GM21717 (cell line): ENCODE measurements at regions not wholly inside any gene's neighbourhood (a gene's known extent, or its start where the extent isn't known, plus 50 kb on each side); places are given as distances from the start of the nearest gene placed in this dataset.
"Not testable (repeated sequence)": the region's sequence is repeated elsewhere in the genome, so short reads cannot be mapped to it uniquely, and the experiment has no call there.

Source experiments
- ATAC-seq: cut with Tn5 transposase; IDR thresholded peaks from one replicate; pipeline ENCODE4 v1.9.1; 2021; ENCODE audit warnings: mild to moderate bottlenecking, moderate library complexity; ENCODE audit not compliant: unreplicated experiment

DNA sequence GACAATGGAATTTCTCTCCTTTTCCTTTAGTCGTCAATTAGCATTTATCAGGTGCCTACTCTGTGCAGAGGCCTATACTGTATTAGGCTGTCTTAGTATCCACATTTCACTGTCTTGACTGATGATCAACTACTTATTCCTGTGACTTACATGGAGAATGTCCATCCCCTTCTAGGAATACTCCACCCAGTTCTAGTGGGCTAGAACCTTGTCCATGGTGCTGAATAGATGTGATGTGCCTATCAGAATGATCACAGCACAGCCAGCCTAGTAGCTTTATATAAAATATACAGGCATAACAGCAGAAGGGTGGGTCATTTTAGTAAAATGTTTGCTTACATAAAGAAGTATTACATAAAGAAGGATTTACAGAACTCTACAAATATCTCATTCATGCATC, 621.4 kb downstream of the PDCD6IP start:
- ATAC-seq: no peak

DNA sequence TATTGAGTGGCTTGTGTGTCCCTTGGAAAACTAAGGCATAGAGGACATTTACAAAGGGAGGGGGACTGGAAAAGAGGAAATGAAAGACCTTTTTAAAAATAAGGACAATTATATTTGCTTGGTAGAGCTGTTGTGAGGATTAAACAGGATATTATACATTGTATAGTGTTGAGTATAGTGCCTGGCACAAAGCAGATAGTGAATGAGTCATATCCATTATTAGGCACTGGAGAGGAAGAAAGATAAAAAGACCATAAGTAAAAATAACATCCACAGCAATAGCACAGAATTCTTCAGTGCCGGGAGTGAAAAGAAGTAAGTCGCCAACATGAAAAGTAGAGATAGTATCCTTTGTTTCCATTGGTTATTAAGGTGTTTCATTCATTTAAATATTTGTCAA, 623.3 kb downstream of the PDCD6IP start:
- ATAC-seq: no peak

DNA sequence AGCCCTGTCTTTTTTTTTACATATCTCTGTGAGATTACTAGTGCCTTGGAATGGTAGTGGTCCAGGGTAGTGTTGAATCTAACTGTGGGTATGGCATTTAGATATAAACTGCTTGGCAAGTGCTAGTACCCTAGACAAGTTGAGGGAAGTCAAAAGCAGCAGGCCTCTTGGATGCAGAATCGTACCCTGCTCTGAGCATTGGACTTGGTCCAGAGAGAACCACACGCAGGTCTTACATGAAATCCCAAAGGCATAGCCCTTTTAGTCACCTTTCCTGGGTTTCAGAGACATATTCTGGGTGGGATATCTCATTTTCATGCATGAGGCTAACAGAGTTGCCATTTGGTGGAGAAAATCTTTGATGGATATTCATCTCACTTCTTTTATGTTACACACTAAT, 641.4 kb downstream of the PDCD6IP start:
- ATAC-seq: no peak

DNA sequence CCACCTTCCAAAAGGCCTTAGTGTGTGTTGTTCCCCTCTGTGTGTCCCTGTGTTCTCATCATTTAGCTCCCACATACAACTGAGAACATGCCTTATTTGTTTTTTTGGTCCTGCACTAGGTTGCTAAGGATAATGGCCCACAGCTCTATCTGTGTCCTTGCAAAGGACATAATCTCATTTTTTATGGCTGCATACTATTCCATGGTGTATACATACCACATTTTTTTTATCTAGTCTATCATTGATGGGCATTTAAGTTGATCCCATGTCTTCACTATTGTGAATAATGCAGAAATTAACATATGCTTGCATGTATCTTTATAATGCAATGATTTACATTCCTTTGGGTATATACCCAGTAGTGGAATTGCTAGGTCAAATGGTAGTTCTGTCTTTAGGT, 645.7 kb downstream of the PDCD6IP start:
- ATAC-seq: no peak

DNA sequence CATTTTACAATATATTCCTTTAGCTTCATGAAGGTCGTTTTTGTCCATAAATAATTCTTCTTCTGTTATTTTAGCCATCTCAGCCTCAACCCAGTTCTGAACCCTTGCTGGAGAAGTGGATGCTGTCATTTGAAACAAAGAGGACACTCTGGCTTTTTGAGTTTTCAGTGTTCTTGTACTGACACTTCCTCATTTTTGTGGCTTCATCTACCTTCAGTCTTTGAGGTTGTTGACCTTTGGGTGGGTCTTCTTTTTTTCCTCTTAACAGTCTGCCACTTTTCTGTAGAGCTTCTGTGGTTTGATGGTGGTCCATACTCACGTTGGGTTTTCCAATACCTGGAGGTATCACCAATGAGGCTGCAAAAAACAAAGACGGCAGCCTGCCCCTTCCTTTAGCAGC, 650.9 kb downstream of the PDCD6IP start:
- ATAC-seq: no peak

DNA sequence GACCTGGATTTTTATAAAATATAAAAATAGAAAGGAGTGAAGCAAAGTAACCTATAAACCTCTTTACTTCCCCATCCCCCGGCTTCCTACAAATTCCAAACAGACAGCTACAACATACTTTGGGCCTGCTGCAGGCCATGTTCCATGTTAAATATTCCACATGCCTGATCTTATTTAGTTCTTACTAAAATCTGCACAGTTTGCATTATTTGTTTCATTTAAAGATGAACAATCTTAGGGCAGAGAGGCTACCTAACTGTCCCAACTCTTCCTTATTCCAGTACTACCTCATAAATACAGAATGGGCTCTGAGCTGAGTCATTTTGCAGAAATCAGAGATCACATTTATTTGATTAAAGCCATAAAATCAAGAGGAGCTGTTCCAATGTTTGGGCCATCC, 665.0 kb downstream of the PDCD6IP start:
- ATAC-seq: no peak

DNA sequence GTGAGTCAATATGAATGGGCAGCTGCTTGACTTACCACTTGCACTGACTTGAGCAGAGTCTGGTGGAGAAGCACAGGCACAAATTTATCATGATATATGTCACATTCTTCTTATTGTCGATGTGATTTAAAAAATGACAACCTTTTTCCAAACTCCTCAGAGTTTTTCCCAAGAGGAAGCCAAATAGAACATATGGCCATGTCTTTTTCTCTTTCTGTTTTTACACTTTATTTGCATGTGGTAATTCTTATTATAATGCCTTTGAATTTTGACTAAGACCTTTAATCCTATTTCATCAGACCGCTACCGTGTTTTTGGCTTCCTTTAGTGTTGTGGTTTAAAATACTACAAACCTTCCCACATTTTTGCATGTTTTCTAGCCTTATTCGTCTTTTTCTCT, 666.2 kb downstream of the PDCD6IP start:
- ATAC-seq: no peak

DNA sequence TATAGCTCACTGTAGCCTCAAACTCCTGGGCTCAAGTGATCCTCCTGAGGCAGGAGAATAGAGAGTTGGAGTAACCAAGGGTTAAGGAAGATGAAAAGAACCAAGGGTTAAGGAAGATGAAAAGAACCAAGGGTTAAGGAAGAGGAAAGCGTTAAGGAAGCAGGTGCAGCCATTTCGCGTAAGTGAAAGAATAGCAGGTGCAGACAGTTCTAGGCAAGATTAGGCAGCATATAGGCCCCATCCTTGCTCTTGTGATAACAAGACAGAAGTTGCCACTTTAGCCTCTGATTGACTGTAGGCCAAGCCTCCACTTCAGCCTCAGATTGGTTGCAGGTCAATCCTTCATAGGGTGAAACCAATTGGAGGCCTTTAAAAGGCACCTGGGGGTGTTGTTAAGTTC, 677.4 kb downstream of the PDCD6IP start:
- no peak for ATAC-seq

DNA sequence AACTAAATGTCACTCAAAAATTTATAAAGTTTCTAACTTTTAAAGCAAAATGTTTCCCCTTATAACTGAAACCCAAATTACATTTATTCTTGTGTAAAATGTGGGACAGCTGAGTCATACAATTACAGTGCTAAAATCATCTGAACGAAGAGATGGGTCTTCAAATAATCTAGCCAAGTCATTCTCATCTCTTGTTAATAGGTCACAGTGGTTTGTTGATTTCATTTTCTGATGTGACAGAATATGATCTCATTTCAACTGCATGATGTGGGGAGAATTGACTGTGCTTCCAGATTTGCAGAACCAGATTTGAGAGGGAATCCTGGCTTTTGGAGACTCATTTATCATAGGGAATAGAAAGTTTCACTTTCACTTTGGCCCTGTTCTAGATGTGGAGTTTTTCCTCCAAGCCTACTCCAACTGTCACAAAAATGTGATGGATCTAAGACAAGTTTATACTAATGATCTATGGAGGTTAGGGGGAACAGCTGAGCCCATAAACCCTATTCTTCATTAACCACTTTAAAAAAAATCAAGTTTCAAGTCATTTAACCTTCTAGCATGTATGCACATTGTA, 685.0 kb downstream of the PDCD6IP start:
- ATAC-seq: no peak

DNA sequence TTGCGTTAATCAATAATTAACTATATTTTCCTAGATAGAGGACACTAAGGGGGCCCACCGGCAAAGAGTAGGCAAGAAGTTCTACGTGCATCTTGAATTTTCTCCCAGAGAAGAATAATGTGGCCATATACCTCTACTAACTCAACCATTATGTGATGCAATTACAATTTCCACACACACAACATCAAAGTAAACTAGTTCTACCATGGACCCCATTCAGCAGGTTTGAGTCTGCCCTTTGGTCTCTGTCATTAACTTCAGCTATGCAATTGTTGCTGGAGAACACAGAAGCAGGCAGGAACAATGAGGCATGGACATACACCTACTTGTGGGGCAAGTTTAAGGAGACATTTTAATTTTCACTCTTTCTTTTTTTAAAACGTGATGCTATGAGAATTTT, 705.9 kb downstream of the PDCD6IP start:
- ATAC-seq: no peak

DNA sequence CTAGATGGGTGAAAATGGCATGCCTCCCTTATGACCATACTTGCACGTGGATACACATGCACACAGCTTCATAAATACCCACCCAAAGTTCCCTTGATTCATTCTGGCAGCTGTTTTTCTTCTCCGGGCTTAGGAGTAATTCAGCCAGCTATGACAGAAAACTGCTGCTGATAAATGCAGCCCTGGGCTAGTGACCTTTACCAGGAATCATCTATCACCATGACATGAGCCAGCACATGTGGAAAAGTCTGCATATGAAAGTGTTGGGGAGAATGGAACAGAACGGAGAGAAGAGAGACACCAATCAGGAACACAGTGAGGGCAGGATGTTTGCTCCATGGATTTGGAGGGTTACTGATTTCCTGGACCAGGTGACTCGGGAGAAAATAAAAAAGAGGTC, 706.3 kb downstream of the PDCD6IP start:
- ATAC-seq: no peak

DNA sequence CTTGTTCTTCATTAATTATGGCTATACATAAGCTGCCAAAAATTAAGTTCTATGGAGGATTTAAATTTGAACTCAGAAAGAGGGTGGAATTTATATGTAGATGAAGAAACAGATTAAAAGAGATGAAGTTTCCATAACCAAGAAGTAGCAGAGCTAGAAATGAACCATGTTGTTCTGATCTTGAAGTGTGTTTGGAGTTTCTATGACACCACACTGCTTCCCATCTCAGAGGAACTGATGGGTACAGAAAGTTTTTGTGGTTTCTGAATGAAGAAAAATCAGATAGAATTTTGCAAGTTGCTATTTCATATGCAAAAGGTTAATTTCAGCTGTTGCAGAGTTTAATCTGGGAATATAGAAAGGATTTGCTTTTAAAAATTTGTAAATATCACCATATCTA, 710.3 kb downstream of the PDCD6IP start:
- no peak for ATAC-seq

DNA sequence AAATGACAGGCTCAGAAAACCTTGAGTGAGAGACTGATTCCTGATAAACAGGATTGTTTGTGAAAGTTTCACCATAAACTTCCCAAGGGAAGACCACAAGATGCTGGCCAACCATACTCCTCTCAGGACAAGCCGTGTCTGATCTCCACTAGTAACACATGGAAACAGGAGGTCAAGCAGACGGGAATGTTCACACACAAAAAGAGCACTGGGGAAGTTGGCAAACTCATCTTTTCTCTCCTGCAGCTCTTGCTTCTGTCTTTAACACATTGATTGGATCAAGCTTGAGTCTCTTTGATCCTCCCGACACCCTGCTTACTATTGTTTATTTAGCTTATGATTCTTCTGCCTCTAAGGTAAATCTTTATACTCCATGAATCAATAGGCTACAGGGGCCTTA, 713.5 kb downstream of the PDCD6IP start:
- ATAC-seq: no peak

DNA sequence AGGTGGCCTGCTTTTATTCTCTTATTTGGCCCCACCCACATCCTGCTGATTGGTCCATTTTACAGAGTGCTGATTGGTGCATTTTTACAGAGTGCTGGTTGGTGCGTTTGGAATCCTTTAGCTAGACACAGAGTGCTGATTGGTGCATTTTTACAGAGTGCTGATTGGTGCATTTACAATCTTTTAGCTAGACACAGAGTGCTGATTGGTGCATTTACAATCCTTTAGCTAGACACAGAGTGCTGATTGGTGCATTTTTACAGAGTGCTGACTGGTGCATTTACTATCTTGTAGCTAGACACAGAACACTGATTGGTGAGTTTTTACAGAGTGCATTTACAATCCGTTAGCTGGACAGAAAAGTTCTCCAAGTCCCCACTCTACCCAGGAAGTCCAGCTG, 720.6 kb downstream of the PDCD6IP start:
- ATAC-seq: not testable (repeated sequence)

DNA sequence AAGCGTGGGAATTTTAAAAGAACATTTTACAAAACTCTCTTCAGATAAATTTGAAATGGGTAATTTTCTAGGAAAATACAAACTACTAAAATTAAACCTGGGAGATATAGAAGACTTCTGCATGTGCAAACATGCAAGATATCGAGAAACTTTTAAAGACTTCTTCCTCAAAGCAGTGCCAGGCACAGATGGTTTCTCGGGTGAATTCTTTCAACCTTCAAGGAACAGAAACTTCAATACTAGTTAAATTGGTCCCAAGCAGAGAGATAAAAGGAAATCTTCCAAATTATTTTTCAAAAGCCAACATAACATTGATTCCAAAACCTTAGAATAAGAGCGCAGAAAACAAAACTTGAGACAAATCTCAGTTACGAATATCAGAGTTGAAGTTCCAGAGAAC, 732.7 kb downstream of the PDCD6IP start:
- no peak for ATAC-seq

DNA sequence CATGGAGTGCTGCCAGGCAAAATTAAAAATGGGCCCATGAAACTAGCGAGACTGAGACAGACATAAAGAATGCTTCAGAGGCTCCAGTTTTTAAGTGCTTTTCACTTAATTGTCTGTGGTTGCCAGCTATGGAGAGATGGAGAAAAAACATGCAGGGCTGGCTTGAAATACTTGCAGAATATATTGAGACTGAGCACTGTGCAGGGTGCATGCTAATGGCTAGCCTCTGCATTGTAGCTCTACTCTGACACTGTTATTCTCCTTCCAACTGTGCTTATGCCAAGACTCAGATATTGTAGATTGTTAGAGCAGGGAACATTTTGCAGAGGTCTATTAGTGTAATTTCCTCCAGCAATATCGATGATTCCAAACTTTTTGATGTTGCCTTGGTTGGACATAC, 735.0 kb downstream of the PDCD6IP start:
- ATAC-seq: no peak

DNA sequence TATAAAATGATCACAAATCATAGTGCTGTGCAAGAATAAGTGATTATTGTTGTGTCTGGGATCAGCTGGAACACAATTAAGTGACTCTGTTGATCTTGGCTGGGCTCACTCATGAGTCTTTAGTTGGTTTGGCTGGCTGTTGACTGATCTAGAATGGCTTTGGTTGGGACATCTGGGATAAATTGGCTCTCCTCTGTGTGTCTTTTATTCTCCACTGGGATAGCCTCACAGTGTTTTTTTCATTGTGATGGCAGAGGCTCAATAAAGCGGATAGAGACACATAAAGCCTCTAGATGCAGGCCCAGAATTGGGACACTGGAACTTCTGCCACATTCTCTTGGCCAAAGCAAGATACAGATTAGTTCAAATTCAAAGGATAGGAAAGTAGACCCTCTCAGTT, 735.6 kb downstream of the PDCD6IP start:
- ATAC-seq: no peak

DNA sequence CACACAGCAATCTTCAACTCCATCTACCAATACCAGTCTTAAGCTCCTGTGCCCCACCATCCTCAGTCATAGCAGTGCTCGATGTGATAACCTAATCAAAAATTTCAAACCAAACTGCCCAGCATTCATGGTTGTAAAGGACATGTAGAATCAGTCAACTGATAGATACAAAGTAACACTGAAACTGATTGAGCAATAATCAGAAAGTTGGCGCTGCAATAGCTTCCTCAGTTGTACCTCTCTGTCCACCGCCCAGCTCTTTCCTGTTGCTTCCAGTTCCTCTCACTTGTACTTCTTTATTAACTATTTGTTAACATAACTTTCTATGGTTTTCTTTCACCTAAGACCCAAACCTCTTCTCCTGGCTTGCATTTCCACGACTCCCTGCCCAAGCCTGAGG, 745.7 kb downstream of the PDCD6IP start:
- no peak for ATAC-seq

DNA sequence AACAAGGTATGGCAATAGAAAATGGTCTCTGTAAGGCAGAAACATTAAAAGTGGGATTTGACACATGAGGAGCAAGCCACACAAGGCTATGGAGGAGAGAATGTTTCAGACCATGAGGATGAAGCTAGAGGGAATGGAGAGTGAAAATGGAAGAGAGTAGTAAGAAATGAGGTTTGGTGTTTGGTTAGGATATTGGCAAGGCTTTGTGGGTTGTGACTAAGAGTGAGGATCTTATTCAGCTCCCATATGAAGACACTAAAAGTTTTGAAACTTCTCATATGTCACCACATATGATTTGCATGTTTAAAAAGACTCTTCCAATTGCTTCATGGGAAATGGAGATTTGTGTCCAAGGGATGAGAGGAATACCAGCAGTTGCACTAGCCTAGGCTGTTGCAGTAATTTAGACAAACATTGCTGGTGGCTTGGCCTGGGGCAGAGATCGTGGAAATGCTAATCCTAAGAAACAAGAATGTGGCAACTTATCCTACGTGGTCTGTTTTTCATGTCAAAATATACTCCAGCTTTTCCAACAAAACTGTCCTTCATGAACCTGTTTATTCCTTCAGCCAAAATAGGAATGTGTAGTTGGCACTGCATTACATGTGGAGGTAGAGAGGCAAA, 749.0 kb downstream of the PDCD6IP start:
- ATAC-seq: no peak

DNA sequence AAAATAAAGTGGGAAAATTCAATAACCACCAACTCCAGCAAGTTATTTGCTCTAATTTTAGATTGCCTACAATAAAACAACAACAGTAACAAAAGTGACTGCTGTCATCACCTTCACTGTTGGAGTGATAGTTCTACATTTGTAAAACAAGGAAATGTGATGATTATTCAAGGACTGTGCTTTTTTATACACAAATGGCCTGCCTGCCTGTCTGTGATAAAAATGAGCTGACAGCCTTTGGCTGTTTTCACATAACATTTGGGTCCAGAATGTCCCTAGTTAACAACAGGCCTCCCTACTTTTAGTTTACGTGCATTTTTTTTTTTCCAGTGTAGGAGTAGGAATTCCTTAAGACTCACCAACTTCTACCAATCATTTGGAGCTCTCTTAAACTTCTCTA, 768.8 kb downstream of the PDCD6IP start:
- no peak for ATAC-seq

DNA sequence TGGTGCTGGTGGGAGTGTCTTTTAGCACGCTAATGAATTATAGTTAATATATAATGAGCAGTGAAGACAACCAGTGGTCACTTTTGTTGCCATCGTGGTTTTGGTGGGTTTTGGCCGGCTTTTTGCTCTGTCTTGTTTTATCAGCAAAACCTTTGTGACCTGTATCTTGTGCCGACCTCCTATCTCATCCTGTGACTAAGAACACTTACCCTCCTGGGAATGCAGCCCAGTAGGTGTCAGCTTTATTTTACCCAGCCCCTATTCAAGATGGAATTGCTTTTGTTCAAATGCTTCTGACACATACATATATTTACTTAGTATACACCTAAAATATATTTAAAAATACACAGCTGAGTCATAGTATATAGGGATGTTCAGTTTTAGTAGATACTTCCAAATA, 770.3 kb downstream of the PDCD6IP start:
- ATAC-seq: no peak

DNA sequence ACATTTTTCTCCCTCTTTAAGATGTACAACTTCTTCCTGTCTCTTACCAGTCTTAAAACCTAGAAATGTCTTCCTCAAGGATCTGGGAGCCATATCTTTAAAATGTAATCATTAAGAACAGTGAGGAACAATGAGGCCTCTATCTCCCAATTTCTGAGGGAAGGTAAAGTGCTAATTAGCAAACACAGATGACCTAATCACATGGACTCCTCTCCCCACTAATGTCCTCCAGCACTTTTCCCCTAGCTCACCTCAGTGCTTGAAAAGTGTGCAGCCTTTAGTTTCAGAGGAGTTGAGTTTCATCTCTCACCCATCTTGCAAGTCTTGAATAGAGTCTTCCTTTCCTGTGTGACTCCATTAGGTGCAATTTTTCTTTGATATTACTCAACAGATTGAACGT, 771.0 kb downstream of the PDCD6IP start:
- ATAC-seq: no peak
